ENCODE measurements at regions not wholly inside any gene's neighbourhood (a gene's known extent, or its start where the extent isn't known, plus 50 kb on each side); places are given as distances from the start of the nearest gene placed in this dataset.

DNA sequence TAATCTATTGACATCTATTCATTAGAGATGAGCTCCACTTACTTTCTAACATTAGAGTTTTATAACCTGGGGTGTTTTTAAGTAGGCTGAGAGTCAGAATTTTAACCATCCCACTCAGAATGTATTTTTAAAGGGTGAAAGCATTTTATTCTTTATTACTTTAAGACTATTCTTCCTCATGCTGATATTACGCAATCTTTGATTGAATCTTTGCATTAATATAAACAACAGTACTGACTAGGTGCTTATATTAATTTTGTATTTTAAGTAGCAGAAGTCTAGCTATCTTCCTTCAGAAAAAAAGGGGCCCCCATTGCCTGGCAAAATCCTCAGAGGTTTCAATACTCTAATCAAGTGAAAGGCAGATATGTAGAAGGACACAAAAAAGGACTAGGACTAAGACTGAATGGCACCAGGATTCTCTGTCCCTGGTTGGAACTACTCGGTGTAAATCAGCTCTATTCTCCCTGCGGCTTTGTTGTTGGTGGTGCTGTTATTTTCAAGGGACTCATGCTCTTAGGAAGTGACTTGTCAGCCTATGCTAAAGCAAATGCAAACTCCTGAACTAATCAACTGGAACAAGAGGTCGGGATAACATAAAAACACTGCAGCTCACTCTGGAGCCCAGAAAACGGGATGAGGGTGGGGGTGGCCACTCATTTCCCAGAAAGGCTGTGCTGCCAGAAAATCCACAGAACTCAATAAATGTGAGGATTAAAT is 1324.4 kb downstream of the GRIK2 start:
- WGBS (ENCODE audit: low lambda C conversion rate) = 21% methylated on average over 5 of the region's 5 CpGs
- no peaks in the 10 kb centered on the region for H3K9me3 ChIP-seq (ENCODE audit: low read length)

DNA sequence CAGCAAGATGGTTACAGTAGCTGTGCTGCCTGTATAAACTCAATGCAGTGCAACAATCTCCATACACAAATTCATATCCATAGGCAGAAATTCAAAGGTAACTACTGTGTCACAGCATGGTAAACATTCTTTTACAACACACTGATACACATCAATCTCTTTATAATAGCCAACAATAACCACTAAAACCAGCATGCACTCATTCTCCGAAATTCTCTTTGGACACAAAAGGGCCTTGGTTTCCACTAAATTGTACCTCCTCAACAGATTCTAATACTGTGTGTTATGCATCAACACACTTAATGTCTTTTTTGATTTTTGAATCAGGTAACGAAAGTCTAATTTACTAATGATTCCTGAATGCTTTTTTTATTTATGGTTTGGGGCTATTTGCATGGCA is 1323.7 kb downstream of the GRIK2 start:
- Histone ChIP-seq H3K9me3 (ENCODE audit: low read length) (no peaks in the 10 kb centered on the region), H3K27ac (ENCODE audit: extremely low read length, insufficient read depth, low read length) (no peak overlapping the region), H3K4me2 (ENCODE audit: low read depth, low read length) (no peak overlapping the region), H3K4me3 (replicated peaks in 1 of 3; ENCODE audit: insufficient read depth in 1 of 3, low read depth in 2 of 3, low read length in 3 of 3) (no peak overlapping the region), H3K36me3 (replicated peaks in 1 of 2; ENCODE audit: control insufficient read depth in 1 of 2, insufficient read depth in 2 of 2, low read length in 2 of 2) (no peaks in the 10 kb centered on the region), H4K20me1 (ENCODE audit: insufficient read depth, low read length) (no peaks in the 10 kb centered on the region), H3K27me3 (ENCODE audit: control insufficient read depth in 1 of 2, insufficient read depth in 2 of 2, low read length in 2 of 2) (no peaks in the 10 kb centered on the region), H2AFZ (ENCODE audit: low read length) (no peak overlapping the region), H3K9ac (ENCODE audit: insufficient read depth, low read depth, low read length) (no peak overlapping the region), H3K79me2 (ENCODE audit: insufficient read depth, low read length) (no peaks in the 10 kb centered on the region), H3K4me1 (ENCODE audit: insufficient read depth, low read length) (no peaks in the 10 kb centered on the region)
- 0% methylated on average over 2 of the region's 2 CpGs for WGBS (ENCODE audit: low lambda C conversion rate)
- no peak for ATAC-seq
- no peak for DNase-seq (ENCODE audit: low spot score)
- ChIA-PET POLR2A (no interaction called here), CTCF (ENCODE audit: low intra/inter-chr PET ratio, low total read pairs) (no interaction called here)
- BruUV-seq (replicated peaks) = no TSS peak
- in situ Hi-C loops (cut with HindIII; ENCODE audit: extremely low pct_ligation_motif_present, low pct_unique_long_range_greater_than_20kb) (no loop called here), intact Hi-C loops (cut with micrococcal nuclease; ENCODE audit: unreplicated experiment) (no loop called here)
- no peak for FAIRE-seq
- TF ChIP-seq ZNF558 (CRISPR knock-in tag; IDR thresholded peaks at IDR 0.05; ENCODE audit: borderline replicate concordance) (no peak), PHF5A (CRISPR knock-in tag; IDR thresholded peaks at IDR 0.05; ENCODE audit: low read depth, unreplicated experiment) (no peak), FUBP1 (CRISPR knock-in tag; IDR thresholded peaks at IDR 0.05; ENCODE audit: borderline replicate concordance) (no peak), CEBPG (CRISPR knock-in tag; IDR thresholded peaks at IDR 0.05) (no peak), ZSCAN30 (CRISPR knock-in tag; IDR thresholded peaks at IDR 0.05) (no peak), ZNF3 (CRISPR knock-in tag; IDR thresholded peaks at IDR 0.05) (no peak), WIZ (CRISPR knock-in tag; IDR thresholded peaks at IDR 0.05) (no peak), TBX3 (IDR thresholded peaks at IDR 0.05; ENCODE audit: borderline replicate concordance) (no peak)
- TF ChIP-seq, protein P1, sequence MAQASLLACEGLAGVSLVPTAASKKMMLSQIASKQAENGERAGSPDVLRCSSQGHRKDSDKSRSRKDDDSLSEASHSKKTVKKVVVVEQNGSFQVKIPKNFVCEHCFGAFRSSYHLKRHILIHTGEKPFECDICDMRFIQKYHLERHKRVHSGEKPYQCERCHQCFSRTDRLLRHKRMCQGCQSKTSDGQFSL (CRISPR knock-in tag; IDR thresholded peaks at IDR 0.05) = no peak
- TF ChIP-seq, protein P2, sequence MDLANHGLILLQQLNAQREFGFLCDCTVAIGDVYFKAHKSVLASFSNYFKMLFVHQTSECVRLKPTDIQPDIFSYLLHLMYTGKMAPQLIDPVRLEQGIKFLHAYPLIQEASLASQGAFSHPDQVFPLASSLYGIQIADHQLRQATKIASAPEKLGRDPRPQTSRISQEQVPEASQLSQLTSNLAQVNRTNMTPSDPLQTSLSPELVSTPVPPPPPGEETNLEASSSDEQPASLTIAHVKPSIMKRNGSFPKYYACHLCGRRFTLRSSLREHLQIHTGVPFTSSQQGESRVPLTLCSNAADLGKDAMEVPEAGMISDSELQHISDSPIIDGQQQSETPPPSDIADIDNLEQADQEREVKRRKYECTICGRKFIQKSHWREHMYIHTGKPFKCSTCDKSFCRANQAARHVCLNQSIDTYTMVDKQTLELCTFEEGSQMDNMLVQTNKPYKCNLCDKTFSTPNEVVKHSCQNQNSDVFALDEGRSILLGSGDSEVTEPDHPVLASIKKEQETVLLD (CRISPR knock-in tag; IDR thresholded peaks at IDR 0.05; ENCODE audit: low read depth) = no peak
- TF ChIP-seq, protein P3, sequence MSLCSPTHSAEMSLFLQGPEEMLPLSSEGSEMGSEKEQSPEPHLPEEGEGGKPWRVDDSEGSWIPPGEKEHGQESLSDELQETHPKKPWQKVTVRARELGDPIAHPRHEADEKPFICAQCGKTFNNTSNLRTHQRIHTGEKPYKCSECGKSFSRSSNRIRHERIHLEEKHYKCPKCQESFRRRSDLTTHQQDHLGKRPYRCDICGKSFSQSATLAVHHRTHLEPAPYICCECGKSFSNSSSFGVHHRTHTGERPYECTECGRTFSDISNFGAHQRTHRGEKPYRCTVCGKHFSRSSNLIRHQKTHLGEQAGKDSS (CRISPR knock-in tag; IDR thresholded peaks at IDR 0.05; ENCODE audit: borderline replicate concordance, low read depth) = no peak

More for the DNA sequence above, 1324.4 kb downstream of the GRIK2 start:
- POLR2A ChIA-PET = no interaction called here
- no peaks in the 10 kb centered on the region for H3K4me1 ChIP-seq (ENCODE audit: insufficient read depth, low read length)
- intact Hi-C loops (cut with micrococcal nuclease; ENCODE audit: unreplicated experiment) = no loop called here
- H2AFZ ChIP-seq (ENCODE audit: low read length) = no peak overlapping the region
- DNase-seq (ENCODE audit: low spot score) (no peak), ATAC-seq (no peak), FAIRE-seq (no peak)
- H3K27me3 ChIP-seq (ENCODE audit: control insufficient read depth in 1 of 2, insufficient read depth in 2 of 2, low read length in 2 of 2) = no peaks in the 10 kb centered on the region
- peak; percentile 75; the same call in 1 of the 2 replicates for TF ChIP-seq CEBPB (IDR thresholded peaks at IDR 0.05; ENCODE audit: borderline replicate concordance, low read depth, low read length)
- TF ChIP-seq EEA1 (CRISPR knock-in tag; IDR thresholded peaks at IDR 0.05; ENCODE audit: borderline replicate concordance) = no peak
- TF ChIP-seq ZNF614 (CRISPR knock-in tag; IDR thresholded peaks at IDR 0.05; ENCODE audit: borderline replicate concordance) = no peak
- TF ChIP-seq KLF11 (CRISPR knock-in tag; IDR thresholded peaks at IDR 0.05) = no peak
- TF ChIP-seq ZNF569 (CRISPR knock-in tag; IDR thresholded peaks at IDR 0.05; ENCODE audit: borderline replicate concordance) = no peak
- TF ChIP-seq GATAD1 (CRISPR knock-in tag; IDR thresholded peaks at IDR 0.05) = no peak
- no peak for TF ChIP-seq ONECUT2 (CRISPR knock-in tag; IDR thresholded peaks at IDR 0.05)
- TF ChIP-seq ZNF263 (CRISPR knock-in tag; IDR thresholded peaks at IDR 0.05) = no peak
- no peak for TF ChIP-seq ZNF776 (CRISPR knock-in tag; IDR thresholded peaks at IDR 0.05)
- no peak overlapping the region for H3K9ac ChIP-seq (ENCODE audit: insufficient read depth, low read depth, low read length)
- no peaks in the 10 kb centered on the region for H3K36me3 ChIP-seq (replicated peaks in 1 of 2; ENCODE audit: control insufficient read depth in 1 of 2, insufficient read depth in 2 of 2, low read length in 2 of 2)
- no TSS peak for BruUV-seq (replicated peaks)
- in situ Hi-C loops (cut with HindIII; ENCODE audit: extremely low pct_ligation_motif_present, low pct_unique_long_range_greater_than_20kb) = no loop called here
- H3K4me2 ChIP-seq (ENCODE audit: low read depth, low read length) = no peak overlapping the region
- no peaks in the 10 kb centered on the region for H3K79me2 ChIP-seq (ENCODE audit: insufficient read depth, low read length)
- no peaks in the 10 kb centered on the region for H4K20me1 ChIP-seq (ENCODE audit: insufficient read depth, low read length)
- CTCF ChIA-PET (ENCODE audit: low intra/inter-chr PET ratio, low total read pairs) = no interaction called here
- no peak overlapping the region for H3K4me3 ChIP-seq (replicated peaks in 1 of 3; ENCODE audit: insufficient read depth in 1 of 3, low read depth in 2 of 3, low read length in 3 of 3)
- H3K27ac ChIP-seq (ENCODE audit: extremely low read length, insufficient read depth, low read length) = no peak overlapping the region

Measured in HepG2 (cell line).